22Rv1 (cell line): ENCODE measurements at regions not wholly inside any gene's neighbourhood (a gene's known extent, or its start where the extent isn't known, plus 50 kb on each side); places are given as distances from the start of the nearest gene placed in this dataset.

Experiments used
- CTCF ChIP-seq: fragments of 450-650 bp; IDR thresholded peaks from 2 replicates; pipeline ENCODE4 v1.5.1; 2017; ENCODE audit warnings: mild to moderate bottlenecking
- ZFX ChIP-seq: fragments of 450-650 bp; IDR thresholded peaks from 2 replicates; pipeline ENCODE4 v1.6.1; 2017; ENCODE audit warnings: antibody characterized with exemption, borderline replicate concordance

DNA sequence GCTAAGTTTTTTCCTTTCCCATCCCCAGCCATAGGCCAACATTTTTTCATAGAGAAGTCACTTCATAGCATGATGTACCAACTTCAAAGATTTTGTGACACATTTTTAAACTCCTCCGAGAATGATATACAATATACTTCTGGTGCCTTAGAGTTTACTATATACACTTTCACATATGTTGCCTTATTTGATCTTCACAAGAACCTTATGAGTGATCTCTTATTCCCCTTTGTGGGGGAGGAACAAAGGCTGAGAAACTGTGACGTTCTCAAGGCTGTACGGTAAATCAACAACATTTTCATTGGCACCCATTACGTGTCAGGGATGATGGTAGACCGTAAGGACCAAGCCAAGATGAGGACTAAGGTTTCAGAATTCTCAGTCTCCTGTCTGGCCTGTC lies 130.0 kb downstream of the RFPL4B start:
- TF ChIP-seq CTCF: no peak
- TF ChIP-seq ZFX: no peak
